Adipocyte (in vitro differentiated cells): ENCODE measurements at regions not wholly inside any gene's neighbourhood (a gene's known extent, or its start where the extent isn't known, plus 50 kb on each side); places are given as distances from the start of the nearest gene placed in this dataset.

ENCODE experiments used
- DNase-seq: peaks from one replicate; pipeline ENCODE4 v3.0.0-alpha.2; 2015; ENCODE audit warnings: low read depth
- H3K27me3 ChIP-seq: replicated peaks from 2 replicates; pipeline ENCODE4 v1.7.0; 2013; ENCODE audit warnings: mild to moderate bottlenecking, low read length, moderate library complexity; ENCODE audit not compliant: control insufficient read depth, insufficient read depth
- H3K36me3 ChIP-seq: 2 replicates; pipeline ENCODE4 v1.7.0; 2013; ENCODE audit warnings: low read length, mild to moderate bottlenecking, moderate library complexity; ENCODE audit not compliant: control insufficient read depth, insufficient read depth, severe bottlenecking
- H3K4me1 ChIP-seq: 2 replicates; pipeline ENCODE4 v1.7.0; 2013; ENCODE audit warnings: mild to moderate bottlenecking, low read length, moderate library complexity; ENCODE audit not compliant: control insufficient read depth, insufficient read depth
- H3K4me3 ChIP-seq: 2 replicates; pipeline ENCODE4 v1.7.0; 2013; ENCODE audit warnings: mild to moderate bottlenecking, low read length, moderate library complexity
- H3K9ac ChIP-seq: 2 replicates; pipeline ENCODE4 v1.7.0; 2013; ENCODE audit warnings: mild to moderate bottlenecking, low read length, moderate library complexity
- H3K9me3 ChIP-seq: 2 replicates; pipeline ENCODE4 v1.7.0; 2013; ENCODE audit warnings: mild to moderate bottlenecking, low read length, moderate library complexity; ENCODE audit not compliant: control insufficient read depth

DNA sequence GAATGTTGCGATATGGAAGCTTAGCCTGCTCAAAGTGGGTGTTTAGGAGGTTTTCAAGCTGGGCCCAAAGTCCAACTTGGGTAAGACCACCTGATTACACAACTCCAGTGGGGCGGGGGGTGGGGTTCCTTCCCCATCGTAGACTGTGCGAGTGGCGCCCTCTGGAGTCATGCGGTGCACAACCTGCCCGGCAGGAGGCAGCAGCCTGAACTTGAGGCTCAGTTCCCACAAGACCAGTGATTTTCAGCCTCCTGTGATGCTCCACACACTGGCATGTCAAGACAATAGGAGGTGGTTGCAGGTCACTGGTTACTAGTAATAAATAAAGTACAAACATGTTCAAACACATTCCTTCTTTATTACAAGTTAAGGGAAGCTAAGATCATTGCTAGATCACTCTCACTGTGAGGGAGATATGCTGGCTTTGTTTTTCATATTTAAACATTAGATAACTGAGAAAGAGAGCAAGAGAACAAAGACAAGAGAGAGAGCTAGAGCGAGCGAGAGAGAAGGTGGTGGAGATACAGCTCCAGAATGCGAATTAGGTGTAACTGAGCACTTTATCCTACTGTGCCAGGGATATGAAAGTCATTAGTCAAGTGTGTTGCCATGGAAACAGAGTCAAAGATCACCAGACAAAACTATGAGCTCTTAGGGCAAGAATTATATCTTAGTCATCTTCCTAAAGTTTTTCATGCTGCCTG, 97.4 kb upstream of the BMPER start:
- Histone ChIP-seq H3K4me3 (no peak overlapping the region), H3K27me3 (no peaks in the 10 kb centered on the region), H3K9ac (no peak overlapping the region), H3K36me3 (no peaks in the 10 kb centered on the region), H3K9me3 (no peaks in the 10 kb centered on the region), H3K4me1 (peaks cover 50% of the 10 kb centered on the region)
- peak; percentile 77 for DNase-seq

DNA sequence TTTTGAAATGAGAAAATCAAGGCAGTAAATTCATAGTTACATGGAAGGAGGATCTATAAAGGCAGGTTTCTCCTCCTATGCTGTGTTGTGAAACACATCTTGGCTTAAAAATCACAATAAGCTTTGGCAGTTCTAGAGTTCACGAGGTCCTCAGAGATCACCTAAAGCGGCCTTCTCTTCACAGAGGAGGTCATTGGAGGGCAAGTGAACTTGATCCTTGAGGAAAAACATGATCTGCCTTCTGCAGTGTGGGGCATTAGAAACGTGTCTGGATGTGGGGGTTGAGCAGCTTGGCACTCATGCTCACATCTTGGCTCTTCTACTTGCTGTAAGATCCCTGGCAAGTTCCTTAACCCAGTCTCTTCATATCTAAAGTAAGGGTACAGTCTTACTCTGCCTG, 96.1 kb upstream of the BMPER start:
- Histone ChIP-seq H3K9me3 (no peaks in the 10 kb centered on the region), H3K36me3 (no peaks in the 10 kb centered on the region), H3K4me3 (no peak overlapping the region), H3K4me1 (peaks cover 63% of the 10 kb centered on the region), H3K27me3 (no peaks in the 10 kb centered on the region), H3K9ac (no peak overlapping the region)
- peak; percentile 4 for DNase-seq

- Histone ChIP-seq H3K27me3 (no peaks in the 10 kb centered on the region), H3K4me1 (peaks cover 69% of the 10 kb centered on the region), H3K9ac (no peak overlapping the region), H3K4me3 (no peak overlapping the region), H3K36me3 (no peaks in the 10 kb centered on the region), H3K9me3 (no peaks in the 10 kb centered on the region)
- no peak for DNase-seq
These were observed 95.0 kb upstream of the BMPER start for GRCh38 chr7:33810356-33810755.

- Histone ChIP-seq H3K9me3 (no peaks in the 10 kb centered on the region), H3K36me3 (no peaks in the 10 kb centered on the region)
- no peak for DNase-seq
These were observed 92.0 kb upstream of the BMPER start for GRCh38 chr7:33813331-33813730.

DNA sequence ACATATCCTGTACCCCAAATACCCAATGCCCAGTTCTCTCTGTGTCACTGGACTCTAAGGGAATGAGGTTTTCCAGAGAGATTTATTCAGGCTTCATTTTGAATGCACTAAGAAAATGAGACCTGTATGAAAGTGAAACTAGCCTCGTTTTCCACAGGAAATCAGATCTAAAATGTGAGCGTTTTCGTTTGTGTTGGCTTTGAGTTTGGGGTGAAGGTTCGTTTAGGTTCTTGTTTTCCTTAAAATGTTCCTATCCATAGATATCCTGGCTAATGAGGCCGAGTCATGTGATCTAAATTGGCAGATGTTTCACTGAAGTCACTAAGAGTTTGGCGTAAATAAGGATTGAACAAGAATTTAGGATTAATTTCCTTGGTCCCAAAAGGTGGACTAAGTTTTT, 90.9 kb upstream of the BMPER start:
- peaks cover 36% of the 10 kb centered on the region for H3K4me1 ChIP-seq
- no peak for DNase-seq
- H3K4me3 ChIP-seq: peak overlapping the region; percentile 56
- peak overlapping the region; percentile 14 for H3K9ac ChIP-seq
- H3K27me3 ChIP-seq: no peaks in the 10 kb centered on the region
- peaks cover under 1% of the 10 kb centered on the region for H3K9me3 ChIP-seq
- no peaks in the 10 kb centered on the region for H3K36me3 ChIP-seq

More at GRCh38 chr7:33813331-33813730, 92.0 kb upstream of the BMPER start:
- Histone ChIP-seq H3K4me1 (peaks cover 46% of the 10 kb centered on the region), H3K27me3 (no peaks in the 10 kb centered on the region), H3K9ac (no peak overlapping the region), H3K4me3 (no peak overlapping the region)

GRCh38 chr7:33814936-33815335, 90.4 kb upstream of the BMPER start:
- no peak for DNase-seq
- H3K9ac ChIP-seq: peak overlapping the region; percentile 14
- peak overlapping the region; percentile 56 for H3K4me3 ChIP-seq
- peaks cover 31% of the 10 kb centered on the region for H3K4me1 ChIP-seq
- no peaks in the 10 kb centered on the region for H3K27me3 ChIP-seq
- H3K36me3 ChIP-seq: no peaks in the 10 kb centered on the region
- peaks cover 6% of the 10 kb centered on the region for H3K9me3 ChIP-seq

DNA sequence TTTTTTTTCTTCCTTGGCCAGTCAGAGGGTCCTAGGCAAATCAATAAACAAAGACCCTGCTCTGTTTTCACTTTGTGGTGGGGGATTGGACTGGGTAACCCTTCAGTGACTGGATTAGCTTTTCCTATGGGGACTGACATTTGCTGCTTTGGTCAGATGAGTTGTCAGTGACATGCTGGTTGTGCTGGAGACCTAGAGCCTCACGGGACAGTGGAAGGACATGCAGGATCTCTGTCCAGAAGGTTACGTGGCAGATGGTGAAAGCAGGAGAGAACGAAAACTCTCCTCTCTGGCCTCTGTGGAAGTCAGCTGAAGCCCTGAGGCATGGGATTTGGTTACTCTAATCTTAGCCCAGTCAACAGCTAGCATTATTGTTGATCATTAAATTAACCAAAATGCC, 90.0 kb upstream of the BMPER start:
- H3K36me3 ChIP-seq: no peaks in the 10 kb centered on the region
- no peak for DNase-seq
- peaks cover 10% of the 10 kb centered on the region for H3K9me3 ChIP-seq
- H3K9ac ChIP-seq: peak overlapping the region; percentile 14
- peaks cover 29% of the 10 kb centered on the region for H3K4me1 ChIP-seq
- H3K27me3 ChIP-seq: no peaks in the 10 kb centered on the region
- peak overlapping the region; percentile 8 for H3K4me3 ChIP-seq

GRCh38 chr7:33816106-33816505, 89.2 kb upstream of the BMPER start:
- H3K9me3 ChIP-seq: peaks cover 10% of the 10 kb centered on the region
- no peak overlapping the region for H3K9ac ChIP-seq
- no peaks in the 10 kb centered on the region for H3K27me3 ChIP-seq
- H3K4me1 ChIP-seq: peaks cover 29% of the 10 kb centered on the region
- H3K36me3 ChIP-seq: no peaks in the 10 kb centered on the region
- H3K4me3 ChIP-seq: no peak overlapping the region
- no peak for DNase-seq

GRCh38 chr7:33819658-33820057, 85.7 kb upstream of the BMPER start:
- Histone ChIP-seq H3K4me3 (no peak overlapping the region), H3K36me3 (no peaks in the 10 kb centered on the region), H3K9ac (no peak overlapping the region), H3K4me1 (peaks cover 23% of the 10 kb centered on the region), H3K9me3 (peaks cover 10% of the 10 kb centered on the region), H3K27me3 (no peaks in the 10 kb centered on the region)
- no peak for DNase-seq

- DNase-seq: no peak
- no peaks in the 10 kb centered on the region for H3K27me3 ChIP-seq
- H3K4me1 ChIP-seq: peaks cover 23% of the 10 kb centered on the region
- H3K9me3 ChIP-seq: peaks cover 10% of the 10 kb centered on the region
- no peaks in the 10 kb centered on the region for H3K36me3 ChIP-seq
- no peak overlapping the region for H3K9ac ChIP-seq
- H3K4me3 ChIP-seq: no peak overlapping the region
These were observed 85.1 kb upstream of the BMPER start for GRCh38 chr7:33820206-33820605.

- Histone ChIP-seq H3K4me3 (no peak overlapping the region), H3K9ac (no peak overlapping the region), H3K27me3 (no peaks in the 10 kb centered on the region), H3K36me3 (no peaks in the 10 kb centered on the region), H3K4me1 (peaks cover 19% of the 10 kb centered on the region), H3K9me3 (peaks cover 10% of the 10 kb centered on the region)
- DNase-seq: no peak
These were observed 83.4 kb upstream of the BMPER start for GRCh38 chr7:33821970-33822369.

GRCh38 chr7:33823913-33824312, 81.4 kb upstream of the BMPER start:
- Histone ChIP-seq H3K4me3 (no peak overlapping the region), H3K9ac (no peak overlapping the region), H3K27me3 (peaks cover 1% of the 10 kb centered on the region), H3K4me1 (peaks cover 19% of the 10 kb centered on the region), H3K36me3 (no peaks in the 10 kb centered on the region), H3K9me3 (peaks cover 10% of the 10 kb centered on the region)
- DNase-seq: no peak
